ENCODE measurements at regions not wholly inside any gene's neighbourhood (a gene's known extent, or its start where the extent isn't known, plus 50 kb on each side); places are given as distances from the start of the nearest gene placed in this dataset.

- no peaks in the 10 kb centered on the region for H3K36me3 ChIP-seq (replicated peaks; ENCODE audit: control insufficient read depth, insufficient read depth, low read length)
These were observed 273.4 kb downstream of the RASSF9 start for GRCh38 chr12:85562765-85563164.

DNA sequence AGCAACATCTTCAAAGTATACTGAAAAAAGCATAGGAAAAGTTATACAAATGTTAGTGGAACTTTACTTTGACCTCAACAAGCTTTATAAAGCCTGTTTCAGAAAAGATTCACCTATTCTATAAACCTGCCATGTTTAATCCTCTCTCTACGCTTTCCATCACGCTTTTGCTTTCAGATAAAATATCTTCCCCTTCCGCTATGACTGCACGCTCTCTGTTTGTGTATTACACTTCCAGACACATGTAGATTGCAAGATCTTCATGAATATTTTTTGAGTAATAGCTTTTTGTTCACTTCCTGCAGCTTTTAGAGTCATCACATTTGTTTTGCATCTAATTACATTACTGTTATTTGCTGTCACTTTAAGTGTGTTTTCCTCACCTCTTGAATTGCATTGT lies 271.4 kb downstream of the RASSF9 start:
- H3K36me3 ChIP-seq (replicated peaks; ENCODE audit: control insufficient read depth, insufficient read depth, low read length): no peaks in the 10 kb centered on the region
- H3K27me3 ChIP-seq (ENCODE audit: control insufficient read depth, insufficient read depth, low read length): no peaks in the 10 kb centered on the region
- H3K4me3 ChIP-seq (ENCODE audit: insufficient read depth, low read depth, low read length): no peak overlapping the region
- no peak for DNase-seq

More at GRCh38 chr12:85562765-85563164, 273.4 kb downstream of the RASSF9 start:
- Histone ChIP-seq H3K4me3 (ENCODE audit: insufficient read depth, low read depth, low read length) (no peak overlapping the region), H3K27me3 (ENCODE audit: control insufficient read depth, insufficient read depth, low read length) (no peaks in the 10 kb centered on the region)
- DNase-seq: no peak

DNA sequence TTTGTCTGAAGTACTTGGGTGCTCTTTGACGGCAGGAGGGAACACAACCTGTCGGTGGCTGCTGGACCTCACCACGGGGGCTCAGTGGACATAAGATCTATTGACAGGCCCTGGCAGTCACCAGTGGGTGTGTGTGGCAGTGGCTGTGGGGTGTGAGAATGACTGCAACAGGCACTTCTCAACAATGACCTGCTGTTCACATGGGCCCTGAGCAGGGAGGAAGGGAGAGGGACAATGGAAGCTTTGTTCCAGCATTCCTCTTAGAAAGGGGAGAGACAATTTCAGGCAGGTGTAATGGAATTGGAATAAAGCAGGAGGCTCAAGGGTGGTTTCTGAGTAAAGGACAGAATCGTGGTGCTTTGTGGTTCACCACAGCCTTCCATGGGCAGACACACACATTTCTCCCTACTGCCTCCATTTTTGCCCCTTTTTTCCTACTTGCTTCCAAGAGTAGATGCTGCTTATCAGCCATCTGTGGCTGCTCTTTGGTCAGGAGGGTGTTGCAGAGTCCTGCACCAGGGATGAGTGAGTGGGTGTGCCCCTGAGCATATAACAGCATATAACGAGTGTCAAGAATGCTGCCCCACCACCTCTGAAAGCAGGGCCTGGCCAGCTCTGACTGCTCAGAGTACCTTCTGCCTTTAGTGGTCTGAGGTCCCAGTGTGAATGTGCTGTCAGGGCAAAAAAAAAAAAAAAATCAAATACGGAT lies 267.7 kb downstream of the RASSF9 start:
- H3K36me3 ChIP-seq (replicated peaks; ENCODE audit: control insufficient read depth, insufficient read depth, low read length): no peaks in the 10 kb centered on the region
- no peaks in the 10 kb centered on the region for H3K27me3 ChIP-seq (ENCODE audit: control insufficient read depth, insufficient read depth, low read length)
- DNase-seq: no peak
- no peak overlapping the region for H3K4me3 ChIP-seq (ENCODE audit: insufficient read depth, low read depth, low read length)

DNA sequence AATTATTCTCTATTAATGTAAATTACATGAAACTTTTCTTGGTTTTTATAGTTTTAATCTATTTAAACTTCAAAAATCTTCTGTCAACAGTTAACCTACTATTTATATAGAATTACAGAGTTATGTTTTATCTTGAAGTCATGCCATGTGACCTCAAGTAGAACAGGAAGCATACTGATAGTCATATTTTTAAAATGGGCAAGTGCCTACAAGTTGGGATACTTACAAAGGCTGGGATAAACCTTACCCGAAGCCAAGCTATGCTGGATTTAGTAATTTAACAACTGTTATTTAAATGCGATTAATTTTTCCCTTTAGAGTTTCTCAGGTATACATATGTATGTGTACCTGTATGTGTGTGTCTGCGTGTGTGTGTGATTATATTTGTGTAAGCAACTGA lies 266.9 kb downstream of the RASSF9 start:
- no peaks in the 10 kb centered on the region for H3K36me3 ChIP-seq (replicated peaks; ENCODE audit: control insufficient read depth, insufficient read depth, low read length)
- no peak overlapping the region for H3K4me3 ChIP-seq (ENCODE audit: insufficient read depth, low read depth, low read length)
- no peaks in the 10 kb centered on the region for H3K27me3 ChIP-seq (ENCODE audit: control insufficient read depth, insufficient read depth, low read length)
- no peak for DNase-seq

GRCh38 chr12:85572956-85573355 lies 263.3 kb downstream of the RASSF9 start:
- DNase-seq: no peak
- no peaks in the 10 kb centered on the region for H3K36me3 ChIP-seq (replicated peaks; ENCODE audit: control insufficient read depth, insufficient read depth, low read length)
- no peaks in the 10 kb centered on the region for H3K27me3 ChIP-seq (ENCODE audit: control insufficient read depth, insufficient read depth, low read length)
- no peak overlapping the region for H3K4me3 ChIP-seq (ENCODE audit: insufficient read depth, low read depth, low read length)

- no peak overlapping the region for H3K4me3 ChIP-seq (ENCODE audit: insufficient read depth, low read depth, low read length)
- no peak for DNase-seq
- no peaks in the 10 kb centered on the region for H3K36me3 ChIP-seq (replicated peaks; ENCODE audit: control insufficient read depth, insufficient read depth, low read length)
- H3K27me3 ChIP-seq (ENCODE audit: control insufficient read depth, insufficient read depth, low read length): no peaks in the 10 kb centered on the region
These were observed 262.5 kb downstream of the RASSF9 start for GRCh38 chr12:85573635-85574214.

DNA sequence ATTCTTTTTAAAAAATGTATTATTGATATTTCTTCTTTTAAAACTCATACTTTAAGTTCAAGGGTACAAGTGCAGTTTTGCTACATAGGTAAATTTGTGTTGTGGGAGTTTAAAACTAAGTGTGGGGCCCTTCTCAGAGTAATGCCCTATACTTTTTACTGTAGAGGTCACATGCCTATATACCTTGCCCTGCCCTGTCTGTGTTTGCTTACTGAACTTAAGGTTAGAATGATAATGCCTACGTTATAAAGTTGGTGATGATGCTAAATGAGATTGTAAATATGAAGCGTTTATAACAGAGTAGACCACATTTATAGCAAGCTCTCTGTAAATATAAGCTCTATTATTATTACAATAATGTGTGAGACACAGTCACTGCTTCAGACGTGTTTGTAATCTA lies 261.9 kb downstream of the RASSF9 start:
- DNase-seq: no peak
- no peaks in the 10 kb centered on the region for H3K27me3 ChIP-seq (ENCODE audit: control insufficient read depth, insufficient read depth, low read length)
- H3K36me3 ChIP-seq (replicated peaks; ENCODE audit: control insufficient read depth, insufficient read depth, low read length): no peaks in the 10 kb centered on the region
- no peak overlapping the region for H3K4me3 ChIP-seq (ENCODE audit: insufficient read depth, low read depth, low read length)

GRCh38 chr12:85575120-85576096 lies 260.8 kb downstream of the RASSF9 start:
- H3K4me3 ChIP-seq (ENCODE audit: insufficient read depth, low read depth, low read length): no peak overlapping the region
- no peaks in the 10 kb centered on the region for H3K36me3 ChIP-seq (replicated peaks; ENCODE audit: control insufficient read depth, insufficient read depth, low read length)
- H3K27me3 ChIP-seq (ENCODE audit: control insufficient read depth, insufficient read depth, low read length): no peaks in the 10 kb centered on the region
- peak; percentile 13 for DNase-seq

DNA sequence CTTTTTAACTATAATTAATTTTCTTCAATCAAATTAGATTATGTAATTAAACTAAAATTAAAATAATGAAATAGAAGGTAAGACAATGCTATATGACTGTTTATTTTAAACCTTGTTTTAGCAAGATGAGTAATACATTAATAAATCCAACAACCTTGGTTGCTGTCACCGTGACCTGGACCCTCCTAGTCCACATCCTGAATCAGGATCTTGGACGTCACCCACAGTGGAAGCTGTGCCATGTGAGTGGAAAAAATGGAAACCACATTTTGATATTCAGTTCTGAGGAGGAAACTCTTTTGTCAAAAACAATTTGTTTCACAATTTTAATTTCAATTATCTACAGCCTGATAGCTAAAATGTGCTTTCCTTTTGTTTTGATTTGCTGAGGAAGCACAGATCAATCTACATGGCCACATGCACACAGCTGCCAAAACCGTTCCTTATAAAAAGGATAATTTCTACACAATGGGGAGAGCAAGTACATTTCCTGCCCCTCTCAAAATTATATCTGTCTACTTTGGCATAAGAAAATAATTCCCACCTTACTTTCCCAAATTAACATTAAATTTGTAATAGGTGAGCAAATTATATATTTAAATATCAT lies 255.5 kb downstream of the RASSF9 start:
- no peaks in the 10 kb centered on the region for H3K27me3 ChIP-seq (ENCODE audit: control insufficient read depth, insufficient read depth, low read length)
- DNase-seq: no peak
- no peak overlapping the region for H3K4me3 ChIP-seq (ENCODE audit: insufficient read depth, low read depth, low read length)
- H3K36me3 ChIP-seq (replicated peaks; ENCODE audit: control insufficient read depth, insufficient read depth, low read length): no peaks in the 10 kb centered on the region

GRCh38 chr12:85587158-85587557 lies 249.1 kb downstream of the RASSF9 start:
- Histone ChIP-seq H3K27me3 (ENCODE audit: control insufficient read depth, insufficient read depth, low read length) (no peaks in the 10 kb centered on the region), H3K4me3 (ENCODE audit: insufficient read depth, low read depth, low read length) (no peak overlapping the region), H3K36me3 (replicated peaks; ENCODE audit: control insufficient read depth, insufficient read depth, low read length) (no peaks in the 10 kb centered on the region)
- no peak for DNase-seq

GRCh38 chr12:85588221-85588620 lies 248.0 kb downstream of the RASSF9 start:
- H3K4me3 ChIP-seq (ENCODE audit: insufficient read depth, low read depth, low read length): no peak overlapping the region

DNA sequence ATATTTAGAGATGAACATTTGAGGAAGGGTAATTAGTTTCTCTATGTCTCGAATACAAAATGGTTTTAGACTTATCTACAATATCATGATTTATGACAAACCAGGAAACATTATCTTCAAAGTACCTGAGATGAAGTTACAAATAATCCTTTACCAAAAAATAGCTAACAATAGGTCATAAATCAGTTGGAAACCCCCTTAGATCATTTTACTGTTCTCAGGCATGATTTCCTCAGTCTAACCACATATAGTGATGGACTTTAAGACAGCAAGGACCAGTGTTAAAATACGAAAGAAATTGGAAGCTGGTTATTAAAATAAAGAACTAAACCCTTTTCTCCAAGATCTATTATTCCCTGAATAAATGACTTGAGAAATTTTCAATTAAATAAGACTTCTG lies 235.4 kb downstream of the RASSF9 start:
- no peak for DNase-seq
- Histone ChIP-seq H3K27me3 (ENCODE audit: control insufficient read depth, insufficient read depth, low read length) (no peaks in the 10 kb centered on the region), H3K36me3 (replicated peaks; ENCODE audit: control insufficient read depth, insufficient read depth, low read length) (no peaks in the 10 kb centered on the region), H3K4me3 (ENCODE audit: insufficient read depth, low read depth, low read length) (no peak overlapping the region)

More at GRCh38 chr12:85588221-85588620, 248.0 kb downstream of the RASSF9 start:
- DNase-seq: no peak
- Histone ChIP-seq H3K27me3 (ENCODE audit: control insufficient read depth, insufficient read depth, low read length) (no peaks in the 10 kb centered on the region), H3K36me3 (replicated peaks; ENCODE audit: control insufficient read depth, insufficient read depth, low read length) (no peaks in the 10 kb centered on the region)

DNA sequence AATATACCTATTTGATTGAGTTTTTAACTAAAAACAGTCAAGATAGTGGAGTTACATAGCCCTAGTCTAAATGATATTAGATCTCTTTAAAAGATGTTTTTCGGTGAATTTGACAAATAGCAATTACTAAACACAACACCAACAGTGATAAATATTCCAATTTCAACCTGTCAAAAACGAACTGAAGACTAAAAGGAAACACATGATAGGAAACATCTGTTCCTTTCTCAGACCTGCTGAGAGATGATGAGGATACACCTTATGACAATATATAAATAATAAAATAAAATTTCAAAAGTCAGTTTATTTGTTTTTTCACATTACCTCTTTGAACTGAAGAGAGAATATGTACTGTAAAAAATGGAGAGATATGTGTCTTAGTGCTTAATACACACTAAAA lies 232.7 kb downstream of the RASSF9 start:
- Histone ChIP-seq H3K36me3 (replicated peaks; ENCODE audit: control insufficient read depth, insufficient read depth, low read length) (no peaks in the 10 kb centered on the region), H3K27me3 (ENCODE audit: control insufficient read depth, insufficient read depth, low read length) (no peaks in the 10 kb centered on the region), H3K4me3 (ENCODE audit: insufficient read depth, low read depth, low read length) (no peak overlapping the region)
- DNase-seq: no peak

GRCh38 chr12:85606455-85606854 lies 229.8 kb downstream of the RASSF9 start:
- H3K4me3 ChIP-seq (ENCODE audit: insufficient read depth, low read depth, low read length): no peak overlapping the region
- H3K36me3 ChIP-seq (replicated peaks; ENCODE audit: control insufficient read depth, insufficient read depth, low read length): no peaks in the 10 kb centered on the region
- DNase-seq: no peak
- H3K27me3 ChIP-seq (ENCODE audit: control insufficient read depth, insufficient read depth, low read length): no peaks in the 10 kb centered on the region

Measured in H7 (cell line).